K562 (cell line): ENCODE measurements at regions not wholly inside any gene's neighbourhood (a gene's known extent, or its start where the extent isn't known, plus 50 kb on each side); places are given as distances from the start of the nearest gene placed in this dataset.
A peak's percentile ranks its signal among the peaks of the same experiment; 100 is the strongest.

Experiments used
- AFF1 ChIP-seq, 2 experiments: fragments of 450-650 bp; IDR thresholded peaks; 2 replicates each; pipeline ENCODE4 v1.6.1; 2018; ENCODE audit warnings: mild to moderate bottlenecking in 2 of 2, low read depth in 1 of 2; ENCODE audit not compliant: partially characterized antibody in 2 of 2
- COPS2 ChIP-seq: fragments of 450-650 bp; conservative IDR thresholded peaks from 2 replicates; pipeline ENCODE4 v1.6.1; 2016; ENCODE audit warnings: mild to moderate bottlenecking, moderate library complexity
- CXXC5 ChIP-seq: fragments of 250-450 bp; sonication (Bioruptor Pico); IDR thresholded peaks from 2 replicates; pipeline ENCODE4 v1.8.0; 2022; ENCODE audit warnings: inconsistent platforms, mild to moderate bottlenecking, moderate library complexity
- EHMT2 ChIP-seq: fragments of 450-650 bp; IDR thresholded peaks from 2 replicates; pipeline ENCODE4 v1.6.1; 2018; ENCODE audit warnings: antibody characterized with exemption
- EP400 ChIP-seq: fragments of 450-650 bp; IDR thresholded peaks from 2 replicates; pipeline ENCODE4 v1.6.1; 2017; ENCODE audit warnings: antibody characterized with exemption, mild to moderate bottlenecking, moderate library complexity
- GABPB1 ChIP-seq: sonication (generic); formaldehyde crosslinking; IDR thresholded peaks from 2 replicates; pipeline ENCODE4 v1.8.0; 2022; ENCODE audit warnings: mild to moderate bottlenecking, missing genetic modification reagents
- NR2C2 ChIP-seq, 2 experiments: fragments of 200-800 bp in 1 of 2; sonication (Bioruptor generic) in 1 of 2; sonication (generic) in 1 of 2; formaldehyde crosslinking in 1 of 2; IDR thresholded peaks; 2 replicates each; pipeline versions ENCODE4 v1.6.1 to v1.8.0; 2016 to 2022; ENCODE audit warnings: mild to moderate bottlenecking in 1 of 2, missing compliant biosample characterization in 1 of 2, missing genetic modification characterization in 1 of 2, missing genetic modification reagents in 1 of 2
- POLR2H ChIP-seq: IDR thresholded peaks from 2 replicates; pipeline ENCODE4 v1.6.1; 2016; ENCODE audit warnings: missing genetic modification characterization, low read depth, mild to moderate bottlenecking, control low read depth, missing compliant biosample characterization, moderate library complexity
- SREBF1 ChIP-seq: fragments of 150-350 bp; IDR thresholded peaks from 2 replicates; pipeline ENCODE4 v1.6.1; 2014; ENCODE audit warnings: antibody characterized with exemption, low read depth, low read length, borderline replicate concordance
- SREBF2 ChIP-seq: sonication (generic); formaldehyde crosslinking; IDR thresholded peaks from 2 replicates; pipeline ENCODE4 v1.4.0; 2020; ENCODE audit warnings: mild to moderate bottlenecking, missing genetic modification reagents
- ZBTB40 ChIP-seq, 2 experiments: fragments of 450-650 bp in 1 of 2; sonication (generic) in 1 of 2; formaldehyde crosslinking in 1 of 2; IDR thresholded peaks; 2 replicates each; pipeline versions ENCODE4 v1.7.1 to v1.9.0; 2016 to 2022; ENCODE audit warnings: inconsistent platforms in 1 of 2, mild to moderate bottlenecking in 1 of 2, missing genetic modification reagents in 1 of 2
- ZNF436 ChIP-seq: fragments of 250-450, 450-650 bp; sonication (Bioruptor Pico); formaldehyde crosslinking; IDR thresholded peaks from 2 replicates; pipeline ENCODE4 v1.7.0; 2020; ENCODE audit warnings: mild to moderate bottlenecking
- ZNF764 ChIP-seq: fragments of 250-450 bp; sonication (Bioruptor Pico); IDR thresholded peaks from 2 replicates; pipeline ENCODE4 v1.4.0; 2020; ENCODE audit warnings: low read depth, mild to moderate bottlenecking, moderate library complexity

- TF ChIP-seq ZBTB40 (IDR thresholded peaks at IDR 0.05), result no peak
- no peak for TF ChIP-seq ZBTB40 (CRISPR knock-in tag; IDR thresholded peaks at IDR 0.05)
- TF ChIP-seq SREBF2 (CRISPR knock-in tag), result no peak
- TF ChIP-seq AFF1 (IDR thresholded peaks at IDR 0.05; ENCODE audit: low read depth in 1 of 2, partially characterized antibody in 2 of 2), result peak; percentile 43 to 92
- no peak for TF ChIP-seq COPS2
- TF ChIP-seq POLR2H (tag), result peak; percentile 58
- TF ChIP-seq EHMT2, result peak; percentile 90
- no peak; the same call in 1 of the 2 replicates for TF ChIP-seq GABPB1 (CRISPR knock-in tag)
- TF ChIP-seq EP400, result peak; percentile 69
- TF ChIP-seq SREBF1, result no peak
- peak; percentile 63 for TF ChIP-seq CXXC5 (CRISPR knock-in tag)
- no peak for TF ChIP-seq ZNF764
- no peak for TF ChIP-seq NR2C2 (CRISPR knock-in tag; IDR thresholded peaks at IDR 0.05)
- peak; percentile 81 for TF ChIP-seq NR2C2 (tag; IDR thresholded peaks at IDR 0.05)
- TF ChIP-seq ZNF436 (CRISPR knock-in tag), result no peak
These were observed 365.3 kb upstream of the KCNMB2 start (continued) for GRCh38 chr3:178170698-178171535.
